GM12878 (cell line): ENCODE measurements at regions not wholly inside any gene's neighbourhood (a gene's known extent, or its start where the extent isn't known, plus 50 kb on each side); places are given as distances from the start of the nearest gene placed in this dataset.

Experiments
- ATAC-seq: fragments of 200-7000 bp; cut with Tn5 transposase; 3 replicates; pipeline ENCODE4 v1.9.1; 2020; ENCODE audit warnings: mild to moderate bottlenecking, moderate library complexity
- BruUV-seq: library from RNA; stranded (reverse); fragments of 400-500 nt; replicated peaks from 2 replicates; lab custom pipeline; 2021; lab: Mats Ljungman, UMichigan
- CTCF ChIA-PET: fragments of 300-600 bp; sonication (Branson Sonifier 250); formaldehyde crosslinking; extraction: SDS; loops from one replicate; lab custom pipeline; 2021; ENCODE audit warnings: inconsistent platforms; lab: Yijun Ruan, JAX
- POLR2A ChIA-PET: fragments of 350-600 bp; formaldehyde crosslinking; extraction: SDS; loops from one replicate; lab custom pipeline; 2021; ENCODE audit warnings: inconsistent platforms; lab: Charles Lee
- RAD21 ChIA-PET: fragments of 300-600 bp; sonication (Branson Sonifier 250); formaldehyde crosslinking; loops from one replicate; lab custom pipeline; 2023; ENCODE audit warnings: antibody characterized with exemption; ENCODE audit not compliant: unreplicated experiment; lab: Charles Lee
- SMC1A ChIA-PET: fragments of 300-600 bp; sonication (Branson Sonifier 250); formaldehyde crosslinking; loops from one replicate; lab custom pipeline; 2023; ENCODE audit not compliant: unreplicated experiment, uncharacterized antibody; lab: Charles Lee
- DNase-seq: peaks from one replicate; pipeline ENCODE4 v3.0.0-alpha.2; 2011; ENCODE audit warnings: low read depth, low spot score
- FAIRE-seq: peaks from 3 replicates; lab custom pipeline; 2011; peaks lifted over from hg19 to GRCh38; lab: Jason Lieb, UNC
- H2AFZ ChIP-seq: 2 replicates; pipeline ENCODE4 v1.6.0; 2011; ENCODE audit warnings: low read depth, low read length, control low read depth; ENCODE audit not compliant: control insufficient read depth
- H3K27ac ChIP-seq: 2 replicates; pipeline ENCODE4 v1.5.1; 2011; ENCODE audit warnings: control low read depth; ENCODE audit not compliant: control insufficient read depth, insufficient read depth
- H3K27me3 ChIP-seq, 2 experiments: replicated peaks in 1 of 2; 2 replicates each; pipeline versions ENCODE4 v1.6.0 to v1.6.1; 2011; ENCODE audit warnings: low read length in 1 of 2; ENCODE audit not compliant: control insufficient read depth in 2 of 2, insufficient read depth in 2 of 2
- H3K36me3 ChIP-seq, 2 experiments: 2 replicates each; pipeline ENCODE4 v1.5.1; 2011; ENCODE audit warnings: low read length in 1 of 2; ENCODE audit not compliant: control insufficient read depth in 2 of 2, insufficient read depth in 2 of 2
- H3K4me1 ChIP-seq: 2 replicates; pipeline ENCODE4 v1.6.1; 2011; ENCODE audit warnings: mild to moderate bottlenecking, low read length, moderate library complexity, mixed read lengths; ENCODE audit not compliant: control insufficient read depth, insufficient read depth
- H3K4me2 ChIP-seq: 2 replicates; pipeline ENCODE4 v1.6.0; 2011; ENCODE audit warnings: control low read depth; ENCODE audit not compliant: control insufficient read depth, insufficient read depth
- H3K4me3 ChIP-seq: fragments of 200-600 bp; sonication (generic); 2 replicates; pipeline ENCODE4 v1.5.1; 2016
- H3K79me2 ChIP-seq: 2 replicates; pipeline ENCODE4 v1.6.0; 2011; ENCODE audit warnings: low read length; ENCODE audit not compliant: control insufficient read depth, insufficient read depth
- H3K9ac ChIP-seq: 2 replicates; pipeline ENCODE4 v1.8.0; 2011; ENCODE audit warnings: low read length, control low read depth, mixed read lengths; ENCODE audit not compliant: control insufficient read depth, insufficient read depth
- H3K9me3 ChIP-seq: replicated peaks from 3 replicates; pipeline ENCODE4 v1.5.1; 2011; ENCODE audit warnings: mild to moderate bottlenecking, low read length; ENCODE audit not compliant: control insufficient read depth, insufficient read depth
- H4K20me1 ChIP-seq: 2 replicates; pipeline ENCODE4 v1.6.0; 2011; ENCODE audit not compliant: control insufficient read depth, insufficient read depth
- ASH2L ChIP-seq: fragments of 300-600, 200-600 bp; sonication (generic); IDR thresholded peaks from 2 replicates; pipeline ENCODE4 v1.6.1; 2017; ENCODE audit warnings: low read depth, mild to moderate bottlenecking, borderline replicate concordance
- BRCA1 ChIP-seq: IDR thresholded peaks from 2 replicates; pipeline ENCODE4 v1.6.1; 2011; ENCODE audit warnings: low read depth, low read length, improper control_type of control experiment
- CHD2 ChIP-seq: IDR thresholded peaks from 2 replicates; pipeline ENCODE4 v1.6.1; 2011; ENCODE audit warnings: low read depth, low read length, improper control_type of control experiment, borderline replicate concordance
- E4F1 ChIP-seq: fragments of 450-650 bp; IDR thresholded peaks from 2 replicates; pipeline ENCODE4 v1.6.1; 2018; ENCODE audit warnings: borderline replicate concordance, mild to moderate bottlenecking; ENCODE audit not compliant: partially characterized antibody
- EGR1 ChIP-seq, 2 experiments: IDR thresholded peaks; 1 replicate in 1 of 2; 2 replicates in 1 of 2; pipeline ENCODE4 v1.6.1; 2011 to 2012; ENCODE audit warnings: low read depth in 2 of 2, low read length in 2 of 2, borderline replicate concordance in 1 of 2, mild to moderate bottlenecking in 1 of 2, moderate library complexity in 1 of 2
- NFYA ChIP-seq: IDR thresholded peaks from 2 replicates; pipeline ENCODE4 v1.6.1; 2011; ENCODE audit warnings: low read depth, mild to moderate bottlenecking, low read length, improper control_type of control experiment, borderline replicate concordance
- NRF1 ChIP-seq: conservative IDR thresholded peaks from 2 replicates; pipeline ENCODE4 v1.6.1; 2011; ENCODE audit warnings: mild to moderate bottlenecking, low read depth, low read length, improper control_type of control experiment
- PAX5 ChIP-seq: IDR thresholded peaks from 2 replicates; pipeline ENCODE4 v1.6.1; 2011; ENCODE audit warnings: low read depth, low read length, borderline replicate concordance
- RAD51 ChIP-seq: fragments of 450-650 bp; IDR thresholded peaks from 2 replicates; pipeline ENCODE4 v1.6.1; 2016; ENCODE audit warnings: moderate library complexity, mild to moderate bottlenecking, inconsistent platforms
- RELB ChIP-seq: fragments of 450-650 bp; IDR thresholded peaks from 2 replicates; pipeline ENCODE4 v1.6.1; 2017; ENCODE audit warnings: low read depth, mild to moderate bottlenecking, moderate library complexity
- SMARCA5 ChIP-seq: fragments of 450-650 bp; IDR thresholded peaks from 2 replicates; pipeline ENCODE4 v1.6.1; 2017; ENCODE audit warnings: mild to moderate bottlenecking
- SUPT20H ChIP-seq: IDR thresholded peaks from 2 replicates; pipeline ENCODE4 v1.6.1; 2011; ENCODE audit warnings: low read depth, mild to moderate bottlenecking, low read length, moderate library complexity, borderline replicate concordance; ENCODE audit not compliant: control insufficient read depth
- TAF1 ChIP-seq: IDR thresholded peaks from 2 replicates; pipeline ENCODE4 v1.6.1; 2011; ENCODE audit warnings: mild to moderate bottlenecking, low read depth, low read length, borderline replicate concordance
- TCF3 ChIP-seq: IDR thresholded peaks from 2 replicates; pipeline ENCODE4 v1.6.1; 2012; ENCODE audit warnings: low read depth, mild to moderate bottlenecking, low read length, borderline replicate concordance; ENCODE audit not compliant: insufficient read depth
- USF1 ChIP-seq: IDR thresholded peaks from 2 replicates; pipeline ENCODE4 v1.6.1; 2011; ENCODE audit warnings: borderline replicate concordance, low read depth, mild to moderate bottlenecking, moderate library complexity, mixed read lengths, low read length; ENCODE audit not compliant: insufficient read depth; ENCODE audit errors: extremely low read length
- YBX1 ChIP-seq: fragments of 450-650 bp; IDR thresholded peaks from 2 replicates; pipeline ENCODE4 v1.6.1; 2016; ENCODE audit warnings: antibody characterized with exemption
- ZBTB4 ChIP-seq: fragments of 450-650 bp; formaldehyde crosslinking; IDR thresholded peaks from 2 replicates; pipeline ENCODE4 v1.4.0; 2022; ENCODE audit warnings: mild to moderate bottlenecking, moderate library complexity
- ZNF217 ChIP-seq: fragments of 450-650 bp; IDR thresholded peaks from 2 replicates; pipeline ENCODE4 v1.6.1; 2017; ENCODE audit warnings: antibody characterized with exemption, mild to moderate bottlenecking
- WGBS: methylation state at CpG from one replicate; pipeline ENCODE4 v1.1.6; 2016; ENCODE audit warnings: low lambda C conversion rate; ENCODE audit not compliant: insufficient replicate concordance, insufficient coverage; ENCODE audit errors: missing lambda C conversion rate; 5-methylcytosine and 5-hydroxymethylcytosine counted together
- in situ Hi-C: fragments of 300-500 bp; cut with MboI; formaldehyde crosslinking; loops from 9 replicates; pipeline ENCODE4 v1.14.3; 2018; ENCODE audit warnings: mixed read lengths
- intact Hi-C: fragments of 100-400 bp; cut with micrococcal nuclease; formaldehyde crosslinking; loops from one replicate; pipeline ENCODE4 v1.14.2; 2022; ENCODE audit not compliant: unreplicated experiment

GRCh38 chr14:98959410-98959809 is 312.6 kb downstream of the BCL11B start:
- in situ Hi-C loops = no loop called here
- H3K4me1 ChIP-seq = no peaks in the 10 kb centered on the region
- no peak overlapping the region for H2AFZ ChIP-seq
- ATAC-seq = no peak
- intact Hi-C loops = no loop called here
- no peak overlapping the region for H3K4me3 ChIP-seq
- BruUV-seq = no TSS peak
- TF ChIP-seq TAF1 (no peak), RELB (no peak), E4F1 (no peak), RAD51 (no peak), CHD2 (no peak), ASH2L (no peak), SMARCA5 (no peak), EGR1 (IDR thresholded peaks at IDR 0.05; ENCODE audit: borderline replicate concordance in 1 of 2, low read depth in 2 of 2, low read length in 2 of 2) (no peak), NFYA (no peak), BRCA1 (no peak), NRF1 (no peak), YBX1 (no peak), TCF3 (no peak), PAX5 (no peak), SUPT20H (no peak), USF1 (no peak), ZNF217 (no peak), ZBTB4 (CRISPR knock-in tag) (no peak)
- no peak for DNase-seq
- no peak overlapping the region for H3K27ac ChIP-seq
- 30% methylated on average over 6 of the region's 6 CpGs for WGBS
- no peaks in the 10 kb centered on the region for H3K79me2 ChIP-seq
- CTCF ChIA-PET = no interaction called here
- POLR2A ChIA-PET = no interaction called here
- H3K4me2 ChIP-seq = no peak overlapping the region
- no peaks in the 10 kb centered on the region; the same call in 2 of the 3 replicates for H3K9me3 ChIP-seq
- SMC1A ChIA-PET = no interaction called here
- FAIRE-seq = no peak
- H3K27me3 ChIP-seq = no peaks in the 10 kb centered on the region
- RAD21 ChIA-PET = no interaction called here
- no peaks in the 10 kb centered on the region for H4K20me1 ChIP-seq
- no peak overlapping the region for H3K9ac ChIP-seq
- H3K36me3 ChIP-seq = no peaks in the 10 kb centered on the region
